K562 (cell line): ENCODE measurements at regions not wholly inside any gene's neighbourhood (a gene's known extent, or its start where the extent isn't known, plus 50 kb on each side); places are given as distances from the start of the nearest gene placed in this dataset.

Experiments used
- ATAC-seq: fragments of 200-7000 bp; cut with Tn5 transposase; 3 replicates; pipeline ENCODE4 v1.9.1; 2020; ENCODE audit warnings: moderate library complexity
- BruUV-seq: library from RNA; stranded (reverse); fragments of 400-500 nt; replicated peaks from 2 replicates; lab custom pipeline; 2021; lab: Mats Ljungman, UMichigan
- CTCF ChIA-PET: fragments of 300-600 bp; formaldehyde crosslinking; extraction: SDS; loops from one replicate; lab custom pipeline; 2021; ENCODE audit warnings: low intra/inter-chr PET ratio; lab: Yijun Ruan, JAX
- POLR2A ChIA-PET: fragments of 300-600, 350-650 bp; sonication (Branson Sonifier 250); formaldehyde crosslinking; extraction: SDS; loops from one replicate; lab custom pipeline; 2021; ENCODE audit warnings: antibody characterized with exemption, inconsistent platforms; lab: Yijun Ruan, JAX
- DNase-seq, 4 experiments: peaks; one replicate each; pipeline versions ENCODE4 v3.0.0 to v3.0.0-alpha.2; 2011 to 2018; ENCODE audit warnings: low spot score in 3 of 4, mixed read lengths in 3 of 4; ENCODE audit errors: extremely low read depth in 1 of 4
- FAIRE-seq: peaks from 2 replicates; lab custom pipeline; 2011; peaks lifted over from hg19 to GRCh38; lab: Jason Lieb, UNC
- H2AFZ ChIP-seq: 2 replicates; pipeline ENCODE4 v1.6.0; 2011; ENCODE audit warnings: low read depth, low read length, control low read depth, inconsistent platforms
- H3K27ac ChIP-seq: fragments of 200-600 bp; 3 replicates; pipeline ENCODE4 v1.8.0; 2011; ENCODE audit warnings: low read depth, mild to moderate bottlenecking, control low read depth, inconsistent platforms, low read length, moderate library complexity, mixed read lengths; ENCODE audit errors: extremely low read depth
- H3K27me3 ChIP-seq, 2 experiments: fragments of 300-600 bp in 1 of 2; 2 replicates in 1 of 2; 3 replicates in 1 of 2; pipeline versions ENCODE4 v1.6.0 to v1.8.0; 2011; ENCODE audit warnings: inconsistent platforms in 2 of 2, low read length in 2 of 2, mild to moderate bottlenecking in 1 of 2, mixed read lengths in 1 of 2, moderate library complexity in 1 of 2; ENCODE audit not compliant: control insufficient read depth in 2 of 2, insufficient read depth in 2 of 2
- H3K36me3 ChIP-seq: fragments of 300-600 bp; 3 replicates; pipeline ENCODE4 v1.8.0; 2011; ENCODE audit warnings: mild to moderate bottlenecking, low read length, inconsistent platforms; ENCODE audit not compliant: control insufficient read depth, insufficient read depth
- H3K4me1 ChIP-seq, 2 experiments: fragments of 200-600 bp in 1 of 2; replicated peaks in 1 of 2; 2 replicates in 1 of 2; 3 replicates in 1 of 2; pipeline versions ENCODE4 v1.5.1 to v1.8.0; 2011; ENCODE audit warnings: inconsistent platforms in 2 of 2, low read length in 2 of 2, mild to moderate bottlenecking in 1 of 2, mixed read lengths in 1 of 2, moderate library complexity in 1 of 2; ENCODE audit not compliant: control insufficient read depth in 2 of 2, insufficient read depth in 2 of 2
- H3K4me2 ChIP-seq: 2 replicates; pipeline ENCODE4 v1.6.1; 2011; ENCODE audit warnings: low read length, control low read depth, inconsistent platforms, mixed read lengths; ENCODE audit not compliant: insufficient read depth
- H3K4me3 ChIP-seq: fragments of 200-600 bp; sonication (generic), shearing (Covaris generic); 2 replicates; pipeline ENCODE4 v1.5.1; 2016; ENCODE audit warnings: control low read depth, inconsistent platforms
- H3K79me2 ChIP-seq: fragments of 200-600 bp; 3 replicates; pipeline ENCODE4 v1.8.0; 2011; ENCODE audit warnings: low read length, inconsistent platforms; ENCODE audit not compliant: control insufficient read depth, insufficient read depth
- H3K9ac ChIP-seq, 2 experiments: 2 replicates each; pipeline versions ENCODE4 v1.6.0 to v1.6.1; 2011; ENCODE audit warnings: low read depth in 2 of 2, low read length in 2 of 2, control low read depth in 1 of 2, inconsistent platforms in 1 of 2, mild to moderate bottlenecking in 1 of 2, mixed read lengths in 1 of 2; ENCODE audit not compliant: insufficient read depth in 1 of 2
- H3K9me1 ChIP-seq: one replicate; pipeline ENCODE4 v1.6.0; 2011; ENCODE audit warnings: inconsistent platforms, mild to moderate bottlenecking, low read length, moderate library complexity; ENCODE audit not compliant: control insufficient read depth, insufficient read depth
- H3K9me3 ChIP-seq: replicated peaks from 2 replicates; pipeline ENCODE4 v1.5.1; 2011; ENCODE audit warnings: low read depth, low read length, inconsistent platforms; ENCODE audit not compliant: control insufficient read depth, insufficient read depth
- H4K20me1 ChIP-seq: replicated peaks from 2 replicates; pipeline ENCODE4 v1.6.1; 2011; ENCODE audit warnings: low read length, inconsistent platforms, mixed read lengths; ENCODE audit not compliant: control insufficient read depth, insufficient read depth
- CBX1 ChIP-seq: sonication (generic); IDR thresholded peaks from 2 replicates; pipeline ENCODE4 v1.6.1; 2016; ENCODE audit warnings: antibody characterized with exemption, low read depth, mild to moderate bottlenecking
- CTCF ChIP-seq, 3 experiments: IDR thresholded peaks in 2 of 3; conservative IDR thresholded peaks in 1 of 3; 2 replicates each; pipeline ENCODE4 v1.5.1; 2011 to 2012; ENCODE audit warnings: low read length in 3 of 3, mild to moderate bottlenecking in 3 of 3, control low read depth in 2 of 3, improper control_type of control experiment in 1 of 3, inconsistent platforms in 1 of 3, low read depth in 1 of 3, mixed read lengths in 1 of 3, moderate library complexity in 1 of 3; ENCODE audit not compliant: insufficient read depth in 2 of 3
- DEAF1 ChIP-seq: fragments of 450-650 bp; formaldehyde crosslinking; IDR thresholded peaks from 2 replicates; pipeline ENCODE4 v1.4.0; 2020; ENCODE audit warnings: mild to moderate bottlenecking, moderate library complexity
- GABPB1 ChIP-seq: sonication (generic); formaldehyde crosslinking; IDR thresholded peaks from 2 replicates; pipeline ENCODE4 v1.8.0; 2022; ENCODE audit warnings: mild to moderate bottlenecking, missing genetic modification reagents
- MAZ ChIP-seq, 2 experiments: fragments of 450-650 bp in 1 of 2; sonication (generic) in 1 of 2; formaldehyde crosslinking; IDR thresholded peaks in 1 of 2; conservative IDR thresholded peaks in 1 of 2; 2 replicates each; pipeline versions ENCODE4 v1.4.0 to v1.5.0; 2020; ENCODE audit warnings: mild to moderate bottlenecking in 1 of 2, missing genetic modification reagents in 1 of 2
- RFX7 ChIP-seq: fragments of 250-450 bp; sonication (Bioruptor Pico); IDR thresholded peaks from 2 replicates; pipeline ENCODE4 v1.5.1; 2021; ENCODE audit warnings: mild to moderate bottlenecking
- TBP ChIP-seq: optimal IDR thresholded peaks from 2 replicates; pipeline ENCODE3; 2011; ENCODE audit warnings: low read depth, low read length, improper control_type of control experiment
- ZBTB17 ChIP-seq: fragments of 450-650 bp; formaldehyde crosslinking; IDR thresholded peaks from 2 replicates; pipeline ENCODE4 v1.4.0; 2020; ENCODE audit warnings: mild to moderate bottlenecking
- ZKSCAN8 ChIP-seq: fragments of 200-800 bp; sonication (Bioruptor generic); IDR thresholded peaks from 2 replicates; pipeline ENCODE4 v1.6.1; 2016; ENCODE audit warnings: missing genetic modification characterization, missing compliant biosample characterization
- ZNF384 ChIP-seq: IDR thresholded peaks from 2 replicates; pipeline ENCODE4 v1.6.1; 2012; ENCODE audit warnings: low read depth, low read length, improper control_type of control experiment
- WGBS: fragments of 100-300 bp; shearing (Covaris generic); methylation state at CpG from one replicate; pipeline ENCODE4 v1.1.6; 2016; ENCODE audit warnings: low coverage, mixed read lengths; ENCODE audit not compliant: insufficient coverage; ENCODE audit errors: missing lambda C conversion rate; 5-methylcytosine and 5-hydroxymethylcytosine counted together
- in situ Hi-C: fragments of 300-500 bp; cut with MboI; formaldehyde crosslinking; loops from 4 replicates; pipeline ENCODE4 v1.15.0; 2018; ENCODE audit warnings: inconsistent platforms, mixed read lengths
- intact Hi-C: fragments of 100-400 bp; cut with micrococcal nuclease; formaldehyde crosslinking; loops from 2 replicates; pipeline ENCODE4 v1.14.2; 2022
- TF ChIP-seq, protein P1 (sequence below): fragments of 450-650 bp; IDR thresholded peaks from 2 replicates; pipeline ENCODE4 v1.6.1; 2016; ENCODE audit warnings: missing biosample characterization, missing genetic modification characterization
- TF ChIP-seq, protein P2 (sequence below): fragments of 450-650 bp; IDR thresholded peaks from 2 replicates; pipeline ENCODE4 v1.6.1; 2016
- TF ChIP-seq, protein P3 (sequence below): fragments of 250-450 bp; sonication (Bioruptor Pico); IDR thresholded peaks from 2 replicates; pipeline ENCODE4 v1.4.0; 2020; ENCODE audit warnings: mild to moderate bottlenecking

- no peaks in the 10 kb centered on the region for H3K9me3 ChIP-seq
- FAIRE-seq = peak; percentile 94
- ChIA-PET POLR2A (interaction anchor here (1.3 kb wide), 1 partner anchor 667 kb away, joined by 3 read pairs; no protein-coding TSS in a partner anchor), CTCF (interaction anchor here (0.6 to 2.7 kb wide), 6 partner anchors 56 to 494 kb away, joined by 3 to 19 read pairs (median 4); partner anchors contain the start of gene CARMIL1)
- no TSS peak for BruUV-seq
- no peaks in the 10 kb centered on the region for H3K9me1 ChIP-seq
- in situ Hi-C loops = loop anchor here (10.0 kb wide), 1 partner anchor 371 kb away; no protein-coding TSS in a partner anchor
- no peak overlapping the region for H3K9ac ChIP-seq
- peaks cover 0 to 5% of the 10 kb centered on the region in 2 experiments; a peak in 2 of 5 replicates for H3K27me3 ChIP-seq
- H3K79me2 ChIP-seq = no peaks in the 10 kb centered on the region
- intact Hi-C loops = loop anchor here (1.0 kb wide), 4 partner anchors 267 to 667 kb away; no protein-coding TSS in a partner anchor
- H3K4me2 ChIP-seq = no peak overlapping the region
- peak; percentile 57 to 73 (median 59) for DNase-seq
- ATAC-seq = peak; percentile 87
- H3K36me3 ChIP-seq = no peaks in the 10 kb centered on the region
- H3K27ac ChIP-seq = no peak overlapping the region
- H2AFZ ChIP-seq = no peak overlapping the region
- 0% methylated on average over 4 of the region's 4 CpGs for WGBS
- peaks cover 0 to under 1% of the 10 kb centered on the region in 2 experiments; a peak in 1 of 5 replicates for H3K4me1 ChIP-seq
- H3K4me3 ChIP-seq = no peak overlapping the region
- no peaks in the 10 kb centered on the region for H4K20me1 ChIP-seq
- TF ChIP-seq DEAF1 (peak; percentile 65), ZNF384 (peak; percentile 42; the same call in 1 of the 2 replicates), ZBTB17 (CRISPR knock-in tag) (0 out of 2 replicates have a peak, but pooled peaks have one; percentile 32), CTCF (IDR thresholded peaks at IDR 0.05 in 2 of 3, conservative IDR thresholded peaks at IDR 0.05 in 1 of 3; ENCODE audit: insufficient read depth in 2 of 3, low read depth in 1 of 3, low read length in 3 of 3) (peak; percentile 82 to 92 (median 84)), GABPB1 (no peak), CBX1 (no peak), TBP (no peak), MAZ (CRISPR knock-in tag; conservative IDR thresholded peaks at IDR 0.05 in 1 of 2, IDR thresholded peaks at IDR 0.05 in 1 of 2) (peak in 1 of 2 experiments; percentile 21; a peak in 1 of 4 replicates), ZKSCAN8 (CRISPR knock-in tag) (no peak), RFX7 (CRISPR knock-in tag) (no peak)
- TF ChIP-seq, protein P1, sequence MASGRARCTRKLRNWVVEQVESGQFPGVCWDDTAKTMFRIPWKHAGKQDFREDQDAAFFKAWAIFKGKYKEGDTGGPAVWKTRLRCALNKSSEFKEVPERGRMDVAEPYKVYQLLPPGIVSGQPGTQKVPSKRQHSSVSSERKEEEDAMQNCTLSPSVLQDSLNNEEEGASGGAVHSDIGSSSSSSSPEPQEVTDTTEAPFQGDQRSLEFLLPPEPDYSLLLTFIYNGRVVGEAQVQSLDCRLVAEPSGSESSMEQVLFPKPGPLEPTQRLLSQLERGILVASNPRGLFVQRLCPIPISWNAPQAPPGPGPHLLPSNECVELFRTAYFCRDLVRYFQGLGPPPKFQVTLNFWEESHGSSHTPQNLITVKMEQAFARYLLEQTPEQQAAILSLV = no peak
- TF ChIP-seq, protein P2, sequence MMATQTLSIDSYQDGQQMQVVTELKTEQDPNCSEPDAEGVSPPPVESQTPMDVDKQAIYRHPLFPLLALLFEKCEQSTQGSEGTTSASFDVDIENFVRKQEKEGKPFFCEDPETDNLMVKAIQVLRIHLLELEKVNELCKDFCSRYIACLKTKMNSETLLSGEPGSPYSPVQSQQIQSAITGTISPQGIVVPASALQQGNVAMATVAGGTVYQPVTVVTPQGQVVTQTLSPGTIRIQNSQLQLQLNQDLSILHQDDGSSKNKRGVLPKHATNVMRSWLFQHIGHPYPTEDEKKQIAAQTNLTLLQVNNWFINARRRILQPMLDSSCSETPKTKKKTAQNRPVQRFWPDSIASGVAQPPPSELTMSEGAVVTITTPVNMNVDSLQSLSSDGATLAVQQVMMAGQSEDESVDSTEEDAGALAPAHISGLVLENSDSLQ = no peak
- TF ChIP-seq, protein P3, sequence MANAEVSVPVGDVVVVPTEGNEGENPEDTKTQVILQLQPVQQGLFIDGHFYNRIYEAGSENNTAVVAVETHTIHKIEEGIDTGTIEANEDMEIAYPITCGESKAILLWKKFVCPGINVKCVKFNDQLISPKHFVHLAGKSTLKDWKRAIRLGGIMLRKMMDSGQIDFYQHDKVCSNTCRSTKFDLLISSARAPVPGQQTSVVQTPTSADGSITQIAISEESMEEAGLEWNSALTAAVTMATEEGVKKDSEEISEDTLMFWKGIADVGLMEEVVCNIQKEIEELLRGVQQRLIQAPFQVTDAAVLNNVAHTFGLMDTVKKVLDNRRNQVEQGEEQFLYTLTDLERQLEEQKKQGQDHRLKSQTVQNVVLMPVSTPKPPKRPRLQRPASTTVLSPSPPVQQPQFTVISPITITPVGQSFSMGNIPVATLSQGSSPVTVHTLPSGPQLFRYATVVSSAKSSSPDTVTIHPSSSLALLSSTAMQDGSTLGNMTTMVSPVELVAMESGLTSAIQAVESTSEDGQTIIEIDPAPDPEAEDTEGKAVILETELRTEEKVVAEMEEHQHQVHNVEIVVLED (CRISPR knock-in tag) = no peak
These were observed 55.6 kb upstream of the CARMIL1 start for GRCh38 chr6:25223490-25223991.
